ENCODE measurements at regions not wholly inside any gene's neighbourhood (a gene's known extent, or its start where the extent isn't known, plus 50 kb on each side); places are given as distances from the start of the nearest gene placed in this dataset.
"Not testable (repeated sequence)": the region's sequence is repeated elsewhere in the genome, so short reads cannot be mapped to it uniquely, and the experiment has no call there.

DNA sequence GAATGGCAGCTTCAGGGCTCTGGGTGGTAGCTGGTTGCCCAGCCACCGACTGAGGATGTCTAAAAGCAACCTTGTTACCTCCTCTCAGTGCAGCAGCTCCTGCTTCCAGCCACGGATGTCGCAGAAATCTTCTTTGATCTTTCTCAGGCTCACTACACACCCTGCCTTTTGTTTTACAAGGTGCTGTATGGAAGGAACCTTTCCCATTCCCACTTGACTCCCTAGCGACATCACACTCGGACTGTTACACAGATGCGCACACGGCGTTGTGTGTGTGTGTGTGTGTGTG is 135.8 kb upstream of the CPHXL start:
- no peak for TF ChIP-seq CTCF (IDR thresholded peaks at IDR 0.05; ENCODE audit: low read depth, low read length, missing control alignments)

GRCh38 chr16:75864243-75864642 is 138.0 kb upstream of the CPHXL start:
- in situ Hi-C loops (cut with HindIII; ENCODE audit: low pct_ligation_motif_present, low sequenced_read_pairs) = no loop called here
- no peak for TF ChIP-seq CTCF (IDR thresholded peaks at IDR 0.05; ENCODE audit: low read depth, low read length, missing control alignments)
- Histone ChIP-seq H3K27ac (no peak overlapping the region), H3K36me3 (replicated peaks) (no peaks in the 10 kb centered on the region), H3K27me3 (replicated peaks) (no peaks in the 10 kb centered on the region), H3K4me3 (ENCODE audit: low read depth, low read length) (no peak overlapping the region)
- DNase-seq = no peak

More for the DNA sequence above, 135.8 kb upstream of the CPHXL start:
- Histone ChIP-seq H3K4me3 (ENCODE audit: low read depth, low read length) (no peak overlapping the region), H3K27me3 (replicated peaks) (no peaks in the 10 kb centered on the region), H3K27ac (no peak overlapping the region), H3K36me3 (replicated peaks) (no peaks in the 10 kb centered on the region)
- DNase-seq = no peak
- in situ Hi-C loops (cut with HindIII; ENCODE audit: low pct_ligation_motif_present, low sequenced_read_pairs) = no loop called here

DNA sequence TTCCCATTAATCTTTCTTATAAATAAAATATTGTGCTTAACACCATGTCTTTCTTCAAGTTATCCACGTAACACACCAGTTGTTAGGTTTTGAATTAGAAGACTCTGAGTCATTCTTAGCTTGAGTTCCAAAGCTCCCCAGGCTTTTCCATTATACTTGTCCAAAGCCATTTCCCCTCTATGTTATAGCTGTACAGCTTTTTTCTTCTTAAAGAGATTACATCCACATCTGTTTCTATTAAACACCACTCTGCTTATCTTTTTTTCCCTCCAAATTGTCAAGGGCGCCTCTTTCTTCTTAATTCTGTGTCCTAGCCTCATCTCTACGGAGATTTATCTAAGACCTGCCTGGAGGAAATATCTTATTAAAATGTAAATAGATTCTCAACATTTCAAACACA is 139.4 kb upstream of the CPHXL start:
- H3K36me3 ChIP-seq (replicated peaks) = no peaks in the 10 kb centered on the region
- no peaks in the 10 kb centered on the region for H3K27me3 ChIP-seq (replicated peaks)
- no peak overlapping the region for H3K27ac ChIP-seq
- no peak for TF ChIP-seq CTCF (IDR thresholded peaks at IDR 0.05; ENCODE audit: low read depth, low read length, missing control alignments)
- no peak overlapping the region for H3K4me3 ChIP-seq (ENCODE audit: low read depth, low read length)
- no peak for DNase-seq
- in situ Hi-C loops (cut with HindIII; ENCODE audit: low pct_ligation_motif_present, low sequenced_read_pairs) = no loop called here

DNA sequence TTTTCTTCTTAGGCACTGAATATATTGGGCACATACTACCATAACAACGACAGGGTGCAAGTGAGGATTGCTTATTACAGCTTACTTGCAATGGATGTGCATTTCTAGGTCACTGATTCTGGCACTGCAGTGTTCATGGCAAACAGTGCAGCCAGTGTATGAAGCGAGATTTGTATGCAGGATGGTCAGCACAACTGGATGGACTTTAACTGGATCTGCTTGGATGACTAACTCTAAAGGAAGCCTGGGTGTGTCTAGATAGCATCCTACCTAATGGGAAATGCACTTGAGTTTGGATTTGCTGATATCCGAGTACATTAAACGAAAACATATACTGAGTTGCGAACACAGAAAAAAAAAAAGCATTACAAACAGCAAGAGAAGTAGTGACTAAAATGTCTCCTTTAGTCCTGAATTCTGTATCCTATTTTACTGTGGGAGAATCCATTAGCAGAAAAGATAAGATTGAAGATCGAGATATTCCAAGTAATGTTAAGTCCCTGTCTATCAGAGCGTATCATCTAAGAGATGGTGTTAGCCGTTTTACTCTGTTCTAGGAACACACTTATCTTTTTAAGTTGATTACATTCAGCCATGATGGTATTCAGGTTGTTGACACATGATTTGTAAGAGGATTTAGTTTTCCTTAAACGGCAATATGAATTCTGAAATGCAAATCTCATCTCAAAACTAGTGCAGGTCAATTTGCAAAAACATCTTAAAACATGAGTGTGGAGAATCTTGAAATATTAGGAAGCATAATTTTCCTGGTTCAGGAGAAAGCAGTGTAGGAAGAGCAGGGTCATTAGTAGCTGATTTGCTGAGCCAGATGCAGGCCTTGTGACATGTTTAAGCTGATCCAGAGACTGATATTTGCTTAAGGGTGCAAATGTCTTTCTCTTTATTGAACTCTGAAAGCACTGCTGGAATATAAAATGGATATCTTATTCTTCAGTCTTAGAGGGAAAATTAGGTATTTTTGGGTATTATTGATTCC is 142.6 kb upstream of the CPHXL start:
- DNase-seq = no peak
- Histone ChIP-seq H3K36me3 (replicated peaks) (no peaks in the 10 kb centered on the region), H3K4me3 (ENCODE audit: low read depth, low read length) (no peak overlapping the region), H3K27me3 (replicated peaks) (no peaks in the 10 kb centered on the region), H3K27ac (no peak overlapping the region)
- no peak for TF ChIP-seq CTCF (IDR thresholded peaks at IDR 0.05; ENCODE audit: low read depth, low read length, missing control alignments)
- in situ Hi-C loops (cut with HindIII; ENCODE audit: low pct_ligation_motif_present, low sequenced_read_pairs) = no loop called here

GRCh38 chr16:75881280-75881679 is 155.0 kb upstream of the CPHXL start:
- H3K27ac ChIP-seq; DNase-seq; H3K27me3 ChIP-seq (replicated peaks); H3K36me3 ChIP-seq (replicated peaks); H3K4me3 ChIP-seq (ENCODE audit: low read depth, low read length); in situ Hi-C loops (cut with HindIII; ENCODE audit: low pct_ligation_motif_present, low sequenced_read_pairs): not testable (repeated sequence)

GRCh38 chr16:75899163-75899562 is 172.9 kb upstream of the CPHXL start:
- H3K27me3 ChIP-seq (replicated peaks) = no peaks in the 10 kb centered on the region
- in situ Hi-C loops (cut with HindIII; ENCODE audit: low pct_ligation_motif_present, low sequenced_read_pairs) = no loop called here
- DNase-seq = no peak
- no peak for TF ChIP-seq CTCF (IDR thresholded peaks at IDR 0.05; ENCODE audit: low read depth, low read length, missing control alignments)
- H3K27ac ChIP-seq = no peak overlapping the region
- H3K36me3 ChIP-seq (replicated peaks) = no peaks in the 10 kb centered on the region
- H3K4me3 ChIP-seq (ENCODE audit: low read depth, low read length) = no peak overlapping the region

Measured in brain microvascular endothelial cell (primary cell).